ENCODE measurements at regions not wholly inside any gene's neighbourhood (a gene's known extent, or its start where the extent isn't known, plus 50 kb on each side); places are given as distances from the start of the nearest gene placed in this dataset.

- Histone ChIP-seq H3K27ac (no peak overlapping the region), H3K9me3 (no peaks in the 10 kb centered on the region), H3K4me3 (no peak overlapping the region), H3K36me3 (no peaks in the 10 kb centered on the region), H3K4me1 (peaks cover 0 to 7% (median 2%) of the 10 kb centered on the region in 4 donors), H3K27me3 (no peaks in the 10 kb centered on the region)
- WGBS, 2 donors, result 91 to 93% methylated on average over 1 of the region's 1 CpG
- no peak for DNase-seq (ENCODE audit: low spot score in 2 of 2)
- no peak for TF ChIP-seq POLR2A (IDR thresholded peaks at IDR 0.05)
These were observed 123.4 kb downstream of the MAFB start for GRCh38 chr20:40565682-40566040.

DNA sequence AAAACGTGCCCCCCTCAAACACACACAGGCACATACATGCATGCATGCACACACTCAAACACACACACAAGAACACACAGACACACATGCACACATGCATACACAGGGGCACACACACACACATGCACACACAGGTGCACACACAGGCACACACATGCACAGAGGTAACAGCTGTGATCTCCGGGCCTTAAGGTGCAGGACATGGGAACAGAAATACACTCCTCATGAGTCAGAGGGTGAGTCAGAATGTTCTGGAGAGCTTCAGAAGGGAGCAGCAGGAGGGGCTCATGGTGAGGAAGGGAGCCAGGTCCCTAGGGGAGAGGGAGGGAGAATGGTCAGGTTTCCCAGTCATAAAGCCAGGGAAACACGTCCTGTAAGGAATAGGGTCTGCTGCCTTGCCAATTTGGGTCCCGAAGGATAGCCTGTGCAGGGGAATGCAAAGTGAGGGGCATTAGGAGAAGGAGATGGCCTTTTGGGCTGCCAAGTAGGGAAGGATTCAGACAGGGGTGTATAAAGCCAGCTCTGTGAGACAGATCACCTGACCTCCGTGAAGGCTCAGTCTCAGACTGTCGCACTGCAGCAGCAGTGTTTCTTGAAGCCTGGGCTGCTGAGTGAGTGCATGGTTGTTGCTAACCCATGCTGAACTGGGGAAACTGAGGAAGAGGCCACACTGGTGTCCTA is 123.9 kb downstream of the MAFB start:
- DNase-seq (ENCODE audit: low spot score in 2 of 2), result no peak

DNA sequence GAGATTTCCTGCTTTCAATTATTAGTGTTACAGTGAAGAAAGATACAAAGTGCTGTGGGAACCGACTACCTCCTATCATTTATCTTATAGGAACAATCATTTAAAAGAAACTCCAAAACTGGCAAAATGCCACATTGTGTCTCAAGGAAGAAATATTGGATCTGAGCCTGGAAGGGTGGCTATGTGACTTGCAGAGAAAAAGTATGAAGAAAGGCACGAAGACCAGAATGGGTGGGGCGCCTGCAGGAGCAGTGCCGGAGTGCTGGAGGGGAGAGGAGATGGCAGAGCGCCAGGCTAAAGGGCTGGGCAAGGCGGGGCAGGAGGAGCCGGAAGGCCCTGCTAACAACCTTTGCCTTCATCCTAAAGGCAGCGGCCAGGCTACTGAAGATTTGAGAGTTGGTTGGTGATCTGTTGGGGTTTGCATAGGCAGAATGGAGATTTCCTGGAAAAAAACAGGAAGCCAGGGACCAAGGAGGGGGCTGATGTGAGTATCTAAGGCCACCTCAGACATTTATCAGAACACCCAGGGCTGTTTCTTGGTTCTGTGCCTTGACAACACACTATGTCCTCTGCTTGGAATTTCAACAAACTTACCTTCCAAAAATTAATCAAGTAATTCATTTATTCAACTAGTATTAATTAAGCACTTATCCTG is 125.6 kb downstream of the MAFB start:
- Histone ChIP-seq H3K4me1 (peaks cover 0 to 7% (median 2%) of the 10 kb centered on the region in 4 donors), H3K27me3 (no peaks in the 10 kb centered on the region), H3K36me3 (no peaks in the 10 kb centered on the region), H3K27ac (no peak overlapping the region), H3K9me3 (no peaks in the 10 kb centered on the region), H3K4me3 (no peak overlapping the region)
- no peak for TF ChIP-seq CTCF (IDR thresholded peaks at IDR 0.05)
- TF ChIP-seq EP300 (IDR thresholded peaks at IDR 0.05), result no peak
- TF ChIP-seq POLR2A (IDR thresholded peaks at IDR 0.05), result no peak
- DNase-seq (ENCODE audit: low spot score in 2 of 2), result no peak
- 23 to 33% methylated on average over 8 of the region's 8 CpGs for WGBS, 2 donors

More for the DNA sequence above, 123.9 kb downstream of the MAFB start:
- Histone ChIP-seq H3K27ac (no peak overlapping the region), H3K4me1 (peaks cover 0 to 7% (median 2%) of the 10 kb centered on the region in 4 donors), H3K36me3 (no peaks in the 10 kb centered on the region), H3K4me3 (no peak overlapping the region), H3K9me3 (no peaks in the 10 kb centered on the region), H3K27me3 (no peaks in the 10 kb centered on the region)
- WGBS, 2 donors, result 77% methylated on average over 6 of the region's 6 CpGs
- TF ChIP-seq POLR2A (IDR thresholded peaks at IDR 0.05) (no peak), CTCF (IDR thresholded peaks at IDR 0.05) (no peak), EP300 (IDR thresholded peaks at IDR 0.05) (no peak)

DNA sequence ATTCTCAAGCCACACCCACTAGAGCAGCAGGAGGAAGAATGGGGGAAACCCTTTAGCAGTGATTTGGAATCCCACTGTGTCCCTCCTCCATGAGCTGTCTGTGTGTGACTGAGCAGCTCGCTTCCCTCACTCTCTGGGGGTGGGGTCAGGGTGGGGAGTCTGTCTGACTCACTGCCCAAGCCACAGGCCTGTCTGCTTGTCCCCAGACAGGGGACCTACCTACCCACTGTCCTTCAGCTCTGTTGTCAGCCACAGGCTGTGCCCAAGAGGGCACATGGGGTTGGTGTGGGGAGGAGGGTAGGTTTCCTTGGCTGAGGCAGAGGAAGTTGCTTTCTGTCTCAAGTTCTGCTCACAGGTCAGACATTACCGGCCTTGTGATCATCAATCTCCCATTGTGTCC is 127.0 kb downstream of the MAFB start:
- no peaks in the 10 kb centered on the region for H3K9me3 ChIP-seq
- no peaks in the 10 kb centered on the region for H3K36me3 ChIP-seq
- H3K4me1 ChIP-seq, result peaks cover 0 to 7% (median 2%) of the 10 kb centered on the region in 4 donors
- H3K27me3 ChIP-seq, result no peaks in the 10 kb centered on the region
- no peak overlapping the region for H3K4me3 ChIP-seq
- H3K27ac ChIP-seq, result no peak overlapping the region
- WGBS, 2 donors, result 38 to 39% methylated on average over 2 of the region's 2 CpGs
- TF ChIP-seq EP300 (IDR thresholded peaks at IDR 0.05) (no peak), CTCF (IDR thresholded peaks at IDR 0.05) (no peak), POLR2A (IDR thresholded peaks at IDR 0.05) (no peak)
- no peak for DNase-seq (ENCODE audit: low spot score in 2 of 2)

- Histone ChIP-seq H3K9me3 (no peaks in the 10 kb centered on the region), H3K36me3 (no peaks in the 10 kb centered on the region), H3K27ac (no peak overlapping the region), H3K27me3 (no peaks in the 10 kb centered on the region), H3K4me1 (peaks cover 0 to 7% (median 2%) of the 10 kb centered on the region in 4 donors), H3K4me3 (no peak overlapping the region)
- DNase-seq (ENCODE audit: low spot score in 2 of 2), result no peak
- WGBS, 2 donors, result 85 to 94% methylated on average over 3 of the region's 3 CpGs
- TF ChIP-seq CTCF (IDR thresholded peaks at IDR 0.05) (no peak), EP300 (IDR thresholded peaks at IDR 0.05) (no peak), POLR2A (IDR thresholded peaks at IDR 0.05) (no peak)
These were observed 127.8 kb downstream of the MAFB start for GRCh38 chr20:40561187-40561586.

All from tibial nerve (tissue), 4 donors.